HUES64 (cell line): ENCODE measurements at regions not wholly inside any gene's neighbourhood (a gene's known extent, or its start where the extent isn't known, plus 50 kb on each side); places are given as distances from the start of the nearest gene placed in this dataset.

ENCODE experiments used
- H3K27ac ChIP-seq: 2 replicates; pipeline ENCODE4 v1.7.0; 2013; ENCODE audit warnings: low read depth, low read length, inconsistent platforms
- H3K27me3 ChIP-seq: 2 replicates; pipeline ENCODE4 v1.6.1; 2013; ENCODE audit warnings: mild to moderate bottlenecking, low read length; ENCODE audit not compliant: insufficient read depth
- H3K36me3 ChIP-seq: 2 replicates; pipeline ENCODE4 v1.6.1; 2013; ENCODE audit warnings: mild to moderate bottlenecking, low read length; ENCODE audit not compliant: insufficient read depth
- H3K4me1 ChIP-seq: 2 replicates; pipeline ENCODE4 v1.6.1; 2013; ENCODE audit warnings: mild to moderate bottlenecking, low read length, moderate library complexity; ENCODE audit not compliant: insufficient read depth
- H3K4me3 ChIP-seq: 2 replicates; pipeline ENCODE4 v1.5.1; 2013; ENCODE audit warnings: mild to moderate bottlenecking, low read length, moderate library complexity
- H3K9ac ChIP-seq: 2 replicates; pipeline ENCODE4 v1.6.1; 2013; ENCODE audit warnings: mild to moderate bottlenecking, low read depth, low read length
- H3K9me3 ChIP-seq: 2 replicates; pipeline ENCODE4 v1.6.1; 2013; ENCODE audit warnings: low read depth, low read length; ENCODE audit not compliant: insufficient read depth
- WGBS: fragments of 150-250, 120-280 bp; methylation state at CpG from one replicate; pipeline ENCODE4 v1.1.7; 2013; ENCODE audit warnings: missing lambda C conversion rate; 5-methylcytosine and 5-hydroxymethylcytosine counted together

- H3K4me3 ChIP-seq, result no peak overlapping the region
- H3K9me3 ChIP-seq, result no peaks in the 10 kb centered on the region; the same call in 1 of the 2 replicates
- no peaks in the 10 kb centered on the region for H3K27me3 ChIP-seq
- H3K36me3 ChIP-seq, result no peaks in the 10 kb centered on the region
- no peaks in the 10 kb centered on the region for H3K4me1 ChIP-seq
- H3K27ac ChIP-seq, result no peak overlapping the region
- H3K9ac ChIP-seq, result no peak overlapping the region
- WGBS, result 100% methylated on average over 2 of the region's 2 CpGs
These were observed 146.0 kb downstream of the FSCB start for GRCh38 chr14:44361083-44361482.

- no peak overlapping the region for H3K4me3 ChIP-seq
- H3K27ac ChIP-seq, result no peak overlapping the region
- 98% methylated on average over 3 of the region's 3 CpGs for WGBS
- H3K27me3 ChIP-seq, result no peaks in the 10 kb centered on the region
- no peak overlapping the region for H3K9ac ChIP-seq
- H3K9me3 ChIP-seq, result no peaks in the 10 kb centered on the region; the same call in 1 of the 2 replicates
- H3K36me3 ChIP-seq, result no peaks in the 10 kb centered on the region
- no peaks in the 10 kb centered on the region for H3K4me1 ChIP-seq
These were observed 153.3 kb downstream of the FSCB start for GRCh38 chr14:44353805-44354204.

- no peaks in the 10 kb centered on the region for H3K27me3 ChIP-seq
- H3K36me3 ChIP-seq, result no peaks in the 10 kb centered on the region
- 96% methylated on average over 1 of the region's 1 CpG for WGBS
- no peak overlapping the region for H3K9ac ChIP-seq
- peaks cover 10% of the 10 kb centered on the region for H3K9me3 ChIP-seq
- H3K4me3 ChIP-seq, result no peak overlapping the region
- H3K27ac ChIP-seq, result no peak overlapping the region
- no peaks in the 10 kb centered on the region for H3K4me1 ChIP-seq
These were observed 154.9 kb downstream of the FSCB start for GRCh38 chr14:44352201-44352600.

GRCh38 chr14:44347316-44347715, 159.8 kb downstream of the FSCB start:
- H3K36me3 ChIP-seq, result no peaks in the 10 kb centered on the region
- peaks cover 17% of the 10 kb centered on the region for H3K9me3 ChIP-seq
- H3K4me3 ChIP-seq, result no peak overlapping the region
- 87% methylated on average over 1 of the region's 1 CpG for WGBS
- H3K27me3 ChIP-seq, result no peaks in the 10 kb centered on the region
- H3K27ac ChIP-seq, result no peak overlapping the region
- H3K4me1 ChIP-seq, result no peaks in the 10 kb centered on the region
- no peak overlapping the region for H3K9ac ChIP-seq

- Histone ChIP-seq H3K9ac (no peak overlapping the region), H3K36me3 (no peaks in the 10 kb centered on the region), H3K27me3 (no peaks in the 10 kb centered on the region), H3K4me3 (no peak overlapping the region), H3K27ac (no peak overlapping the region), H3K4me1 (no peaks in the 10 kb centered on the region), H3K9me3 (no peaks in the 10 kb centered on the region; the same call in 1 of the 2 replicates)
- WGBS, result 98% methylated on average over 3 of the region's 3 CpGs
These were observed 166.0 kb downstream of the FSCB start for GRCh38 chr14:44341116-44341515.

GRCh38 chr14:44339862-44340261, 167.2 kb downstream of the FSCB start:
- H3K9ac ChIP-seq, result no peak overlapping the region
- H3K4me3 ChIP-seq, result no peak overlapping the region
- no peaks in the 10 kb centered on the region for H3K36me3 ChIP-seq
- H3K27ac ChIP-seq, result no peak overlapping the region
- no peaks in the 10 kb centered on the region for H3K4me1 ChIP-seq
- H3K9me3 ChIP-seq, result no peaks in the 10 kb centered on the region
- WGBS, result 100% methylated on average over 1 of the region's 1 CpG
- H3K27me3 ChIP-seq, result no peaks in the 10 kb centered on the region

GRCh38 chr14:44339231-44339630, 167.9 kb downstream of the FSCB start:
- Histone ChIP-seq H3K9me3 (no peaks in the 10 kb centered on the region), H3K4me3 (no peak overlapping the region), H3K9ac (no peak overlapping the region), H3K4me1 (no peaks in the 10 kb centered on the region), H3K36me3 (no peaks in the 10 kb centered on the region), H3K27me3 (no peaks in the 10 kb centered on the region), H3K27ac (no peak overlapping the region)

- WGBS, result 96% methylated on average over 2 of the region's 2 CpGs
- no peaks in the 10 kb centered on the region for H3K27me3 ChIP-seq
- no peak overlapping the region for H3K9ac ChIP-seq
- no peaks in the 10 kb centered on the region for H3K9me3 ChIP-seq
- no peaks in the 10 kb centered on the region for H3K36me3 ChIP-seq
- H3K4me3 ChIP-seq, result no peak overlapping the region
- no peak overlapping the region for H3K27ac ChIP-seq
- no peaks in the 10 kb centered on the region for H3K4me1 ChIP-seq
These were observed 189.7 kb downstream of the FSCB start for GRCh38 chr14:44317441-44317746.

GRCh38 chr14:44316647-44317440, 190.2 kb downstream of the FSCB start:
- no peak overlapping the region for H3K27ac ChIP-seq
- no peaks in the 10 kb centered on the region for H3K27me3 ChIP-seq
- H3K4me1 ChIP-seq, result no peaks in the 10 kb centered on the region
- H3K9me3 ChIP-seq, result no peaks in the 10 kb centered on the region
- H3K36me3 ChIP-seq, result no peaks in the 10 kb centered on the region
- WGBS, result 92% methylated on average over 6 of the region's 7 CpGs
- H3K9ac ChIP-seq, result no peak overlapping the region
- no peak overlapping the region for H3K4me3 ChIP-seq

- Histone ChIP-seq H3K4me1 (peaks cover 9% of the 10 kb centered on the region; the same call in 1 of the 2 replicates), H3K36me3 (no peaks in the 10 kb centered on the region), H3K9ac (no peak overlapping the region), H3K4me3 (no peak overlapping the region), H3K27me3 (no peaks in the 10 kb centered on the region), H3K9me3 (no peaks in the 10 kb centered on the region), H3K27ac (no peak overlapping the region)
- 100% methylated on average over 1 of the region's 1 CpG for WGBS
These were observed 197.8 kb downstream of the FSCB start for GRCh38 chr14:44309331-44309730.

- no peaks in the 10 kb centered on the region for H3K4me1 ChIP-seq
- H3K27me3 ChIP-seq, result no peaks in the 10 kb centered on the region
- no peaks in the 10 kb centered on the region for H3K36me3 ChIP-seq
- H3K9ac ChIP-seq, result no peak overlapping the region
- H3K4me3 ChIP-seq, result no peak overlapping the region
- H3K9me3 ChIP-seq, result peaks cover 3% of the 10 kb centered on the region; the same call in 1 of the 2 replicates
- H3K27ac ChIP-seq, result no peak overlapping the region
These were observed 206.2 kb downstream of the FSCB start for GRCh38 chr14:44300916-44301315.

- Histone ChIP-seq H3K36me3 (no peaks in the 10 kb centered on the region), H3K27me3 (no peaks in the 10 kb centered on the region), H3K27ac (no peak overlapping the region), H3K9ac (no peak overlapping the region), H3K4me1 (no peaks in the 10 kb centered on the region), H3K4me3 (no peak overlapping the region), H3K9me3 (peaks cover 3% of the 10 kb centered on the region; the same call in 1 of the 2 replicates)
These were observed 209.6 kb downstream of the FSCB start for GRCh38 chr14:44297437-44297836.
